A673 (cell line): ENCODE measurements at regions not wholly inside any gene's neighbourhood (a gene's known extent, or its start where the extent isn't known, plus 50 kb on each side); places are given as distances from the start of the nearest gene placed in this dataset.

ENCODE experiments used
- BruUV-seq: library from RNA; stranded (reverse); fragments of 400-500 nt; replicated peaks from 2 replicates; lab custom pipeline; 2021; lab: Mats Ljungman, UMichigan
- CTCF ChIA-PET: fragments of 300-600 bp; sonication (Branson Sonifier 250); formaldehyde crosslinking; loops from one replicate; lab custom pipeline; 2022; ENCODE audit warnings: antibody characterized with exemption; lab: Charles Lee
- POLR2A ChIA-PET: fragments of 300-600 bp; sonication (Branson Sonifier 250); formaldehyde crosslinking; loops from one replicate; lab custom pipeline; 2022; ENCODE audit warnings: antibody characterized with exemption; ENCODE audit not compliant: low non-redundant PET; lab: Charles Lee
- DNase-seq: peaks from one replicate; pipeline ENCODE4 v3.0.0-alpha.2; 2015; ENCODE audit warnings: low spot score
- H3K27ac ChIP-seq: fragments of 200-600 bp; sonication (generic); 2 replicates; pipeline ENCODE4 v1.5.1; 2016; ENCODE audit warnings: mixed run types, low read depth, mild to moderate bottlenecking, mixed read lengths, antibody characterized with exemption, low read length; ENCODE audit not compliant: poor library complexity, severe bottlenecking
- H3K27me3 ChIP-seq: fragments of 200-600 bp; sonication (generic); replicated peaks from 2 replicates; pipeline ENCODE4 v1.6.1; 2017; ENCODE audit warnings: mixed run types, low read depth, mild to moderate bottlenecking, mixed read lengths, antibody characterized with exemption, low read length; ENCODE audit not compliant: insufficient read depth, poor library complexity
- H3K36me3 ChIP-seq: fragments of 200-600 bp; sonication (generic); 2 replicates; pipeline ENCODE4 v1.6.1; 2016; ENCODE audit warnings: mixed run types, mild to moderate bottlenecking, mixed read lengths, antibody characterized with exemption, low read length; ENCODE audit not compliant: insufficient read depth, poor library complexity, severe bottlenecking
- H3K4me1 ChIP-seq: fragments of 200-600 bp; sonication (generic); 2 replicates; pipeline ENCODE4 v1.6.1; 2017; ENCODE audit warnings: mixed run types, mild to moderate bottlenecking, mixed read lengths, antibody characterized with exemption, low read length; ENCODE audit not compliant: insufficient read depth, poor library complexity, severe bottlenecking
- H3K4me3 ChIP-seq: fragments of 200-600 bp; sonication (generic); 2 replicates; pipeline ENCODE4 v1.5.1; 2016; ENCODE audit warnings: low read depth, mixed run types, mild to moderate bottlenecking, mixed read lengths, low read length; ENCODE audit not compliant: poor library complexity, severe bottlenecking
- H3K9me3 ChIP-seq: fragments of 200-600 bp; sonication (generic); 2 replicates; pipeline ENCODE4 v1.6.1; 2016; ENCODE audit warnings: mixed run types, low read depth, mild to moderate bottlenecking, mixed read lengths, antibody characterized with exemption, low read length; ENCODE audit not compliant: poor library complexity, severe bottlenecking
- CTCF ChIP-seq: fragments of 300-800, 200-600 bp; sonication (generic); conservative IDR thresholded peaks from 2 replicates; pipeline ENCODE4 v1.5.1; 2017; ENCODE audit warnings: low read depth, mild to moderate bottlenecking, antibody characterized with exemption, low read length, moderate library complexity, mixed read lengths
- EZH2 ChIP-seq: fragments of 200-600 bp; sonication (generic); IDR thresholded peaks from 2 replicates; pipeline ENCODE4 v1.6.1; 2017; ENCODE audit warnings: borderline replicate concordance, low read depth, mild to moderate bottlenecking, mixed read lengths, antibody characterized with exemption, low read length; ENCODE audit not compliant: poor library complexity, severe bottlenecking
- intact Hi-C: fragments of 100-400 bp; cut with micrococcal nuclease; formaldehyde crosslinking; loops from one replicate; pipeline ENCODE4 v1.10.0; 2022; ENCODE audit not compliant: unreplicated experiment

- intact Hi-C loops, result no loop called here
- Histone ChIP-seq H3K9me3 (no peaks in the 10 kb centered on the region), H3K36me3 (no peaks in the 10 kb centered on the region), H3K4me1 (peaks cover 23% of the 10 kb centered on the region), H3K27me3 (no peaks in the 10 kb centered on the region), H3K4me3 (no peak overlapping the region), H3K27ac (no peak overlapping the region)
- TF ChIP-seq EZH2, result no peak
- no peak for TF ChIP-seq CTCF
- no TSS peak for BruUV-seq
- CTCF ChIA-PET, result no interaction called here
- POLR2A ChIA-PET, result no interaction called here
- no peak for DNase-seq
Observed at GRCh38 chr11:129614256-129614944, 201.2 kb upstream of the TMEM45B start.

- H3K36me3 ChIP-seq, result no peaks in the 10 kb centered on the region
- peaks cover 17% of the 10 kb centered on the region for H3K4me1 ChIP-seq
- H3K4me3 ChIP-seq, result no peak overlapping the region
- no peaks in the 10 kb centered on the region for H3K9me3 ChIP-seq
- no peak overlapping the region for H3K27ac ChIP-seq
- ChIA-PET POLR2A (no interaction called here), CTCF (no interaction called here)
- intact Hi-C loops, result no loop called here
- no peaks in the 10 kb centered on the region for H3K27me3 ChIP-seq
- TF ChIP-seq EZH2, result no peak
- BruUV-seq, result no TSS peak
- no peak for DNase-seq
Observed at GRCh38 chr11:129618046-129618569, 197.5 kb upstream of the TMEM45B start.

GRCh38 chr11:129620237-129621104, 195.2 kb upstream of the TMEM45B start:
- Histone ChIP-seq H3K27me3 (no peaks in the 10 kb centered on the region), H3K9me3 (no peaks in the 10 kb centered on the region), H3K4me3 (no peak overlapping the region), H3K27ac (no peak overlapping the region), H3K4me1 (peaks cover 17% of the 10 kb centered on the region), H3K36me3 (no peaks in the 10 kb centered on the region)
- BruUV-seq, result no TSS peak
- intact Hi-C loops, result no loop called here
- POLR2A ChIA-PET, result interaction anchor here (0.9 kb wide), 1 partner anchor 10 kb away, joined by 3 read pairs; no protein-coding TSS in a partner anchor
- CTCF ChIA-PET, result no interaction called here
- TF ChIP-seq EZH2, result no peak
- DNase-seq, result no peak

- H3K9me3 ChIP-seq, result peaks cover 10% of the 10 kb centered on the region
- DNase-seq, result no peak
- no peaks in the 10 kb centered on the region for H3K27me3 ChIP-seq
- no peak overlapping the region for H3K27ac ChIP-seq
- ChIA-PET CTCF (no interaction called here), POLR2A (no interaction called here)
- H3K4me1 ChIP-seq, result peaks cover 6% of the 10 kb centered on the region
- H3K4me3 ChIP-seq, result no peak overlapping the region
- no peak for TF ChIP-seq EZH2
- TF ChIP-seq CTCF, result no peak
- no peaks in the 10 kb centered on the region for H3K36me3 ChIP-seq
- intact Hi-C loops, result no loop called here
- no TSS peak for BruUV-seq
Observed at GRCh38 chr11:129625930-129626329, 189.7 kb upstream of the TMEM45B start.
